GM12892 (cell line): ENCODE measurements at regions not wholly inside any gene's neighbourhood (a gene's known extent, or its start where the extent isn't known, plus 50 kb on each side); places are given as distances from the start of the nearest gene placed in this dataset.

Experiments
- POLR2A ChIP-seq: IDR thresholded peaks from 2 replicates; pipeline ENCODE4 v1.6.1; 2011; ENCODE audit warnings: low read depth, low read length, control low read depth
- POLR2AphosphoS5 ChIP-seq: IDR thresholded peaks from 2 replicates; pipeline ENCODE4 v1.6.1; 2011; ENCODE audit warnings: low read depth, low read length, control low read depth
- TAF1 ChIP-seq: IDR thresholded peaks from 2 replicates; pipeline ENCODE4 v1.6.1; 2011; ENCODE audit warnings: low read depth, mild to moderate bottlenecking, control low read depth, low read length, borderline replicate concordance

DNA sequence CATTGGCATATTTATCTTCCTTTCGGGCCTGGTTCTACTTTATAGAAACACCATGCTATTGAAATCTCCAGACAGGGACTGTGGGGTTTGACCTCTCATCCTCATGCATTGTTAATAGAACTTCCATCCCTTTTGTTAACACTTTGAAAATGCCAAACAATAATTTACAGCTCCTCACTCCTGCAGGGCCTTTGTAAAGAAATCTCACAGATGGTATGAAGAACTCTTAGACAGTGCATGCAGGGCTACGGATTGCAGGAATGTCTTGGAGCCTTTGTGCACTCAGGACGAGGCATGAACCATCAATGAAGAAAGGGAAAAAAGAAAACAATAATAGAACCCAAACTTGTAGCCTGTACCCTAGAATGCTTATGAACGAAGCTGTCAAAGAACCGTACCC lies 92.8 kb upstream of the TMEM47 start:
- TF ChIP-seq POLR2A (no peak), TAF1 (no peak), POLR2AphosphoS5 (no peak)
